ENCODE measurements at regions not wholly inside any gene's neighbourhood (a gene's known extent, or its start where the extent isn't known, plus 50 kb on each side); places are given as distances from the start of the nearest gene placed in this dataset.

- no peaks in the 10 kb centered on the region for H3K9me3 ChIP-seq (replicated peaks)
- H3K36me3 ChIP-seq = no peaks in the 10 kb centered on the region
- no peaks in the 10 kb centered on the region for H3K27me3 ChIP-seq
- H3K4me3 ChIP-seq = no peak overlapping the region
- H3K4me1 ChIP-seq = no peaks in the 10 kb centered on the region
- DNase-seq = peak in 1 of 2 experiments; percentile 27
- H3K27ac ChIP-seq = no peak overlapping the region
These were observed 366.7 kb upstream of the FAM241A start for GRCh38 chr4:111778543-111778942.

GRCh38 chr4:111780965-111781364 is 364.3 kb upstream of the FAM241A start:
- H3K27ac ChIP-seq = no peak overlapping the region
- H3K9me3 ChIP-seq (replicated peaks) = no peaks in the 10 kb centered on the region
- no peaks in the 10 kb centered on the region for H3K36me3 ChIP-seq
- H3K4me1 ChIP-seq = no peaks in the 10 kb centered on the region
- no peak for DNase-seq
- H3K4me3 ChIP-seq = no peak overlapping the region
- H3K27me3 ChIP-seq = no peaks in the 10 kb centered on the region

- H3K4me3 ChIP-seq = no peak overlapping the region
- no peak overlapping the region for H3K27ac ChIP-seq
- no peaks in the 10 kb centered on the region for H3K36me3 ChIP-seq
- H3K4me1 ChIP-seq = no peaks in the 10 kb centered on the region
- H3K9me3 ChIP-seq (replicated peaks) = no peaks in the 10 kb centered on the region
- DNase-seq = no peak
- no peaks in the 10 kb centered on the region for H3K27me3 ChIP-seq
These were observed 363.6 kb upstream of the FAM241A start for GRCh38 chr4:111781611-111782010.

- DNase-seq = no peak
- no peaks in the 10 kb centered on the region for H3K27me3 ChIP-seq
These were observed 357.2 kb upstream of the FAM241A start for GRCh38 chr4:111788099-111788498.

GRCh38 chr4:111789901-111790640 is 355.2 kb upstream of the FAM241A start:
- Histone ChIP-seq H3K9me3 (replicated peaks) (no peaks in the 10 kb centered on the region), H3K4me1 (no peaks in the 10 kb centered on the region), H3K27me3 (no peaks in the 10 kb centered on the region), H3K36me3 (no peaks in the 10 kb centered on the region), H3K4me3 (no peak overlapping the region), H3K27ac (no peak overlapping the region)
- no peak for DNase-seq

More at GRCh38 chr4:111788099-111788498, 357.2 kb upstream of the FAM241A start:
- H3K4me1 ChIP-seq = no peaks in the 10 kb centered on the region
- no peaks in the 10 kb centered on the region for H3K9me3 ChIP-seq (replicated peaks)
- H3K36me3 ChIP-seq = no peaks in the 10 kb centered on the region
- H3K27ac ChIP-seq = no peak overlapping the region
- no peak overlapping the region for H3K4me3 ChIP-seq

GRCh38 chr4:111792632-111793031 is 352.6 kb upstream of the FAM241A start:
- DNase-seq = no peak
- no peaks in the 10 kb centered on the region for H3K27me3 ChIP-seq
- no peaks in the 10 kb centered on the region for H3K4me1 ChIP-seq
- H3K9me3 ChIP-seq (replicated peaks) = no peaks in the 10 kb centered on the region
- no peaks in the 10 kb centered on the region for H3K36me3 ChIP-seq
- no peak overlapping the region for H3K4me3 ChIP-seq
- H3K27ac ChIP-seq = no peak overlapping the region

GRCh38 chr4:111793433-111794091 is 351.7 kb upstream of the FAM241A start:
- Histone ChIP-seq H3K27me3 (no peaks in the 10 kb centered on the region), H3K36me3 (no peaks in the 10 kb centered on the region), H3K27ac (no peak overlapping the region), H3K9me3 (replicated peaks) (no peaks in the 10 kb centered on the region), H3K4me1 (no peaks in the 10 kb centered on the region), H3K4me3 (no peak overlapping the region)
- no peak for DNase-seq

- no peaks in the 10 kb centered on the region for H3K36me3 ChIP-seq
- H3K4me3 ChIP-seq = no peak overlapping the region
- no peaks in the 10 kb centered on the region; the same call in 1 of the 2 replicates for H3K9me3 ChIP-seq (replicated peaks)
- H3K27ac ChIP-seq = no peak overlapping the region
- no peaks in the 10 kb centered on the region for H3K4me1 ChIP-seq
- DNase-seq = no peak
- no peaks in the 10 kb centered on the region for H3K27me3 ChIP-seq
These were observed 347.6 kb upstream of the FAM241A start for GRCh38 chr4:111797455-111798163.

- H3K4me1 ChIP-seq = no peaks in the 10 kb centered on the region
- H3K27me3 ChIP-seq = no peaks in the 10 kb centered on the region
- H3K36me3 ChIP-seq = no peaks in the 10 kb centered on the region
- H3K9me3 ChIP-seq (replicated peaks) = no peaks in the 10 kb centered on the region; the same call in 1 of the 2 replicates
- no peak overlapping the region for H3K27ac ChIP-seq
- peak in 1 of 2 experiments; percentile 9 for DNase-seq
- H3K4me3 ChIP-seq = no peak overlapping the region
These were observed 346.4 kb upstream of the FAM241A start for GRCh38 chr4:111798840-111799239.

- Histone ChIP-seq H3K4me3 (no peak overlapping the region), H3K9me3 (replicated peaks) (no peaks in the 10 kb centered on the region; the same call in 1 of the 2 replicates), H3K4me1 (no peaks in the 10 kb centered on the region), H3K36me3 (no peaks in the 10 kb centered on the region), H3K27ac (no peak overlapping the region), H3K27me3 (no peaks in the 10 kb centered on the region)
- DNase-seq = no peak
These were observed 344.7 kb upstream of the FAM241A start for GRCh38 chr4:111800551-111800950.

- Histone ChIP-seq H3K4me3 (no peak overlapping the region), H3K27ac (no peak overlapping the region), H3K9me3 (replicated peaks) (no peaks in the 10 kb centered on the region; the same call in 1 of the 2 replicates), H3K4me1 (peaks cover under 1% of the 10 kb centered on the region; the same call in 1 of the 2 replicates), H3K36me3 (no peaks in the 10 kb centered on the region), H3K27me3 (no peaks in the 10 kb centered on the region)
- DNase-seq = no peak
These were observed 343.1 kb upstream of the FAM241A start for GRCh38 chr4:111802191-111802590.

- DNase-seq = peak in 1 of 2 experiments; percentile 5
- no peaks in the 10 kb centered on the region for H3K36me3 ChIP-seq
- no peaks in the 10 kb centered on the region for H3K27me3 ChIP-seq
- peaks cover 6% of the 10 kb centered on the region for H3K4me1 ChIP-seq
- H3K4me3 ChIP-seq = no peak overlapping the region
- no peak overlapping the region for H3K27ac ChIP-seq
- no peaks in the 10 kb centered on the region; the same call in 1 of the 2 replicates for H3K9me3 ChIP-seq (replicated peaks)
These were observed 338.9 kb upstream of the FAM241A start for GRCh38 chr4:111806331-111806730.

GRCh38 chr4:111807576-111807975 is 337.7 kb upstream of the FAM241A start:
- H3K27me3 ChIP-seq = no peaks in the 10 kb centered on the region
- H3K9me3 ChIP-seq (replicated peaks) = no peaks in the 10 kb centered on the region
- H3K27ac ChIP-seq = no peak overlapping the region
- no peaks in the 10 kb centered on the region for H3K36me3 ChIP-seq
- peak in 1 of 2 experiments; percentile 40 for DNase-seq
- peaks cover 6% of the 10 kb centered on the region for H3K4me1 ChIP-seq
- H3K4me3 ChIP-seq = no peak overlapping the region

GRCh38 chr4:111808174-111808573 is 337.1 kb upstream of the FAM241A start:
- DNase-seq = no peak
- H3K27me3 ChIP-seq = no peaks in the 10 kb centered on the region
- no peak overlapping the region for H3K27ac ChIP-seq
- H3K9me3 ChIP-seq (replicated peaks) = no peaks in the 10 kb centered on the region
- H3K4me1 ChIP-seq = peaks cover 6% of the 10 kb centered on the region
- H3K36me3 ChIP-seq = no peaks in the 10 kb centered on the region
- H3K4me3 ChIP-seq = no peak overlapping the region

- Histone ChIP-seq H3K4me1 (peaks cover 16% of the 10 kb centered on the region), H3K27me3 (no peaks in the 10 kb centered on the region), H3K36me3 (no peaks in the 10 kb centered on the region; the same call in 1 of the 2 replicates), H3K4me3 (no peak overlapping the region), H3K27ac (no peak overlapping the region), H3K9me3 (replicated peaks) (0 out of 2 replicates have a peak, but pooled peaks cover 3% of the 10 kb centered on the region)
- no peak for DNase-seq
These were observed 333.6 kb upstream of the FAM241A start for GRCh38 chr4:111811661-111812060.

All from SJCRH30 (cell line).